ENCODE measurements at regions not wholly inside any gene's neighbourhood (a gene's known extent, or its start where the extent isn't known, plus 50 kb on each side); places are given as distances from the start of the nearest gene placed in this dataset.

- no peak for DNase-seq (ENCODE audit: low read depth)
These were observed 142.5 kb downstream of the LACC1 start for GRCh38 chr13:44022196-44022595.

DNA sequence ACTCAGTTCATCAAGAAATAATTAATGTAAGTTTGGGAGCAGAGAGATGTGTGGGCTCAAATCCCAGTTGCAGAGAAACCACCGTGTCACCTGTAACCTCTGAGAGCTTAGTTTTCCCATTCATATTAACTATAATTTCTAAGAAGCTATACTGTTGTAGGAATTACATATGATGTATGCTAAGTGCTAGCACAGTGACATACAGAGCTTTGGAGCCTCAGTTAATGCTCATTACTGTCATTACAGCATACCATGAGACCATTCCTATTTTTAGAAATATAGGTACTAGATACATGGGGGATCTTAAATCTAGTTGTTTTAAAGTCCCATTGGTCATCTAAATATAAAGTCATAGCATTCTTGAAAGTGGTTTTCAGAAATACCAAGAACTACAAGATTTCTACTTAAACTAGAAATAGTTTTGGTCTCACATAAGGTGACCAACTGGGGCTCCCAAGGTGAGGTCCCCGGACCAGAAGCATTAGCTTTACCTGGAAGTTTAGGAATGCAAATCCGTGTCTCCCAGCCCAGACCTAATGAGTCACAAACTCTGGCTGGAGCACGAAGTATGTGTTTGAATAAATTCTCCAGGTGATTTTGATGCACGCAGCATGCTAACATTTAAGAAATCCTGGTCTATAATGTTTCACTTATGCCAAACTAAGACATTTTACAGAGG lies 144.6 kb downstream of the LACC1 start:
- DNase-seq (ENCODE audit: low read depth), result no peak

DNA sequence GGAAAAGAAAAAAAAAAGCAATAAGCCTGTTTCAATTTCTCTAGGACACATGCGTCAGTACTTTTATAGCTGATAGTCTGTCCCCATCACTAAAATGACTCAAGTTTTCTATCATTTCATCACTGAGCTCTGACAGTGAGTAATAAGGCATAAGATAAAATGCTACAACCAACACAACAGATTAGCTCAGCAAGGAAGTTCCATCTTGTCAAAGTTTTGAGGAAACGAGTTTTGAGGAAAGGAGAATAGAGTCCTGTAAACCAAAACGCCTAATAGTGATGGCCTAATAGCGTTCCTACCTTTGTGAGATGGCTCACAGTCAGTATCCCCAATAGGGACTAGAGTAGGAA lies 145.1 kb downstream of the LACC1 start:
- no peak for DNase-seq (ENCODE audit: low read depth)

DNA sequence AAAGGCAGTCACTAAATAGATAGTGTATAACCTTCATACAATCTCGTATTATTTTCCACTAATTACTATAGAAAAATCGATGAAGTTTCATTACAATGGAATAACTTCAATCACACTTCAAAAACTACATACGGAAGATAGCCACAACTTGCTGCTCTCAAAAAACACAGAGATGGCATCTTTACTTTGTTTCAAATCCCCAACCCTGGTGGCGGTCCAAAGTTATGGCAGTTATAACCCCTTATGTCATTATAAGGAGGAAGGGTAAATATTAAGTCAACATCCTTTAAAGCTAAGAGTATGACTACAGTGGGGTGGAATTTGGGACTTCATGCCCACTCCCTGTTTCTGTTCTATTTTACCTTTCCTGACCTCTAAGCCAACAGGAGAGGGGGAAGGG lies 146.5 kb downstream of the LACC1 start:
- DNase-seq (ENCODE audit: low read depth), result no peak

DNA sequence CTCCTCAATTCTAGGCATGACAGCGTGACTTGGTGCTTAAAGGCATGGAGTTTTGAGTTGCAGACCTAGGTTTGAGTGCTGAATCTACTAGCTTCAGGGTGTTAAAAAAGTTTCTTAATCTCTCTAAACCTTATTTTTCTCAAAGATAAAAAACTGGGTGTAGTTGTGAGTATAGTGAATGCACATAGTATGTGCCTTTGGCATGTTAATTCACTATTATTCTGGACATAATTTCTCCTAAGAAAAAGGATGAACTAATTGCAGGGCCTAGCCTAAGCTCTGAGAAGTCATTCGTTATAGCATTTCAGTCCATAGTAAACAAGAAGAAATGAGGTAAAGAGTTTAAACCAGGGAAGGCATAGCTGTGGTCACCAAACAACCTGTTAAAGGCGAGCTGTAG lies 149.0 kb downstream of the LACC1 start:
- no peak for DNase-seq (ENCODE audit: low read depth)

DNA sequence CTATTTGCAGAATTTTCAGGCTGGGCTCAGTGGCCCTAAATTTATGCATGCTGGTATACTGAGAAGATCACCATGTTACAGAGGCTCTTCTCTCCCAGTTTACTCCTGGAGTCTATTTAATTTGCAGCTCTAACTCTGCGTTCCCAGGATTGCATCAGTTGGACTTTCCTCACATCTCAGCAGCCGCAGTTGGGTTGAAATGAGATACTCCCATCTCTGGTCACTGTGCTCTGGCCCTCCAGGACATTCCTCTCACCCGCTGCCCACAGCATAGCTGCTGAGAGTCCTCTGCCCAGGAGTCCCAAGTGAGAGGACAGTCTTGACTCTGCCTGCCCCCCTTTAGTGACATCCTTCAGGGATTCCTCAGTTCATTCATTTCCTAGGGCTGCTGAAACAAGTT lies 150.9 kb downstream of the LACC1 start:
- no peak for DNase-seq (ENCODE audit: low read depth)

GRCh38 chr13:44031555-44031954 lies 151.9 kb downstream of the LACC1 start:
- no peak for DNase-seq (ENCODE audit: low read depth)

DNA sequence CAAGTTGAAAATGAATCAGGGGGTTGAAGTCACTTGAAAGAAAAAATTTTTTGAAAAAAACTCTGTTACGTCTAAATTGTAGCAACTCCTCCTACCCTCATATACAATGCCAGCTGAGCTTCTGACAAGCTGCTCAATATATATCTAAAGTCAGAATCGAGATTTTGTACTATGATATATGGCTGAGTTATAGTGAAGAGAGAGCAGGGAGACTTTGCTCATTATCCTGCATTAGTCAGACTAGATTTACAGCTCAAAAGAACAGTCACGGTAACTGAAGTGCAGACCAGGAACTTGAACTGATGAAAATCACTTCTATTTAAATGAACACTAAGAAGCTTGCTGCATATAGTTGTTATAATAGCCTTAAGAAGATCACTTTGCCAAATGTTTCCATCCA lies 153.1 kb downstream of the LACC1 start:
- no peak for DNase-seq (ENCODE audit: low read depth)

DNA sequence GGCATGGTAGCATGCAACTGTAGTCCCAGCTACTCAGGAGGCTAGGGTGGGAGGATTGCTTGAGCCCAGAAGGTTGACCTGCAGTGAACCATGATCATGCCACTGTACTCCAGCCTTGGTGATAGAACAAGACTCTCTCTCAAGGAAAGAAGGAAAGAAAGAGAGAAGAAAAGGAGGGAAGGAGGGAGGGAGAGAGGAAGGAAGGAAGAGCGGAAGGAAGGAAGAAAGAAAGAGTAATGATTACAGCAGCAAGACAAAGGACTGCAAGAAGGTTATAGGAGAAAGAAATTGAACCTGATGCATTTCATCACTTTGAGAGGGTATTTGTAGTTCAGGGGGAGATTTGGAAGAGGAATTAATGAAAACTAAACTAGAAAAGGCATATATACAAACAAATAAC lies 155.7 kb downstream of the LACC1 start:
- DNase-seq (ENCODE audit: low read depth), result no peak

- no peak for DNase-seq (ENCODE audit: low read depth)
These were observed 160.5 kb downstream of the LACC1 start for GRCh38 chr13:44040070-44040817.

DNA sequence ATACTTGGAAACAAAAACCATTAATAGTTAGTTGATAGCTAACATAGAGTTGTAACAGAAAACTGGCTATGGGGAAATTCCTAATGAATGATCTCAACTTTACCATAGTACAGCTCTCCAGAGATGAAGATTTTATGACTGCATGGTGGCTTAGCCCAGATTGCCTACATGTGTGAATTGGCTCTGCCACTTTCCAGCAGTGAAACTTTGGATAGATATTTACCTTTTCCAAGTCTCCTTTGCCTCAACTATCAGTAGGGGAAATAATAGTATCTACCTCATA lies 161.1 kb downstream of the LACC1 start:
- no peak for DNase-seq (ENCODE audit: low read depth)

GRCh38 chr13:44044547-44045179 lies 165.0 kb downstream of the LACC1 start:
- no peak for DNase-seq (ENCODE audit: low read depth)

- DNase-seq (ENCODE audit: low read depth), result no peak
These were observed 165.5 kb downstream of the LACC1 start for GRCh38 chr13:44045180-44045562.

- no peak for DNase-seq (ENCODE audit: low read depth)
These were observed 166.7 kb downstream of the LACC1 start for GRCh38 chr13:44046428-44046827.

GRCh38 chr13:44048326-44048725 lies 168.6 kb downstream of the LACC1 start:
- no peak for DNase-seq (ENCODE audit: low read depth)

DNA sequence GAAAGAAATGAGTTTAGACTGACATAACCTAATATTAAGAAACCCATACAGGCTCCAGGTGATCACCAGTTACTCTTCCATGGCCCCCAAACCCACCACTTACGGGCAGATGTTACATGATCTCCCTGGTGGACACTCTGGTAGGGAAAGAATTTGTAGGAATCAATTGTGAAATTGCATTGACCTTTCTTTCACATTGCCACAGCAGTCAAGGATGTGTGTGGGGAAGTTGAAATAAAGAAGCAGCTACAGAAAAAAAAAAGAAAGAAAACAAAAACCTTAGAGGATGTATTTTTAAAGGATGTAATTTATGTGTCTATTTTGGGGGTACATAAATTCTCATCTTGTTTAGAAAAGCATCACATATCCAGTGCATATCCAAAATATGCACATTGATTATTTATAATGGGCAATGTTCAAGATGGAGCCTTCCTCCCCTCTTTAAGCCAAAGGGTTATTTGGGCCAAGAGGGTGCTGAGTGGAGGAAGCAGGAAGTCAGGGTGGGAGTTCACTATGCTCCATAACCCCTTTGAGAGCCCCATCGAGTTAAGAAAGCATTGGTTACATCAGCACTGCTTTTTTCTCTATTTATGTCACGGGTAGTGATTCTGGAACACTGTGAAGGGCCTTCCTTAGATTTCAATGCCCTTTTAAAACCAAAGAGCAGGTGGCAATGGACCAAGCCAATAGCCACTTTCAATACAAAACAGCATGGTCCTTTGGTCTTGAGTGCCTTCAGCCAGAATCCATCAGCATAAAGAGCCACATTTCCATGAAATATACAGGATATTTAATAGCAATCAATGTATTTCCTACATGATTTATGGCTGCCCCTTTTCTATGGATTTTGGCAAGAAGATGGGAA lies 169.6 kb downstream of the LACC1 start:
- no peak for DNase-seq (ENCODE audit: low read depth)

GRCh38 chr13:44050450-44051063 lies 170.9 kb downstream of the LACC1 start:
- no peak for DNase-seq (ENCODE audit: low read depth)

DNA sequence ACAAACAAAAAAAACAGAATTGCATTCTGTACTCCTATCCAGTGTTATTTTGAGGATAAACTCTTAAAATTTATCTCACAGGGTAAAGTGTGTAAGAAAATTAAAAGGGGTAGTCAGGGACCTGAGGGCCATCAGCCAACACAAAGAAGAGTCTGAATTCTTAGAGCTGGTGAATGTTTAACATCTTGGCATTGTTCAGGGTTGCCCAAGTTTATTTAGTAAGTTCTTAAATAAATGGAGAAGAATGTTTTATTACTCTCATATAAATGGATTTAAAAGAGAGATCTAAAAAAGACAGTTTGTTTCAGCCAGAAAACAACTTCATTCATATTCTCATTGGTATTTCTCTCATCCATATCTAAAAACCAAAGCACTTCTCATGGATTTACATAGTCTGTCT lies 171.7 kb downstream of the LACC1 start:
- no peak for DNase-seq (ENCODE audit: low read depth)

GRCh38 chr13:44051918-44052675 lies 172.4 kb downstream of the LACC1 start:
- no peak for DNase-seq (ENCODE audit: low read depth)

- no peak for DNase-seq (ENCODE audit: low read depth)
These were observed 173.1 kb downstream of the LACC1 start for GRCh38 chr13:44052780-44053184.

DNA sequence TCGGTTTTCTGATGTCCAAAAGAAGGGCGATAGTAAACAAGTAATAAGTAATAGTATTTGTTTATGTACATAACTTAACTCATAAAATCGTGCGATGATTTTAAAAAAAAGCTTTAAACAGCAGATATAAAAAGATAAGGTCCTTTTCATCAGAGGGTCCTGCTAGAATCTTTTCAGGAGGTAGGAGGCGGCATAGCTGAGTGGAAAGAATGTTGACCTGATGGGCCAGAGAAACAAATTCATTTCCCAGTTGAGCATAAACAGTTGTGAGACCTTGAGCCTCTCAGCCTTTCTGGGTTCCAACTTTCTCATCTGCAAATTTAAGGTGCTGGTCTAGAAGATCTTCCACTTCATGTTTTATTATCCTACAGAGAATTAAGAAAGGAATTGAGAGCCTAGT lies 173.5 kb downstream of the LACC1 start:
- DNase-seq (ENCODE audit: low read depth), result no peak

GRCh38 chr13:44054525-44054924 lies 174.8 kb downstream of the LACC1 start:
- DNase-seq (ENCODE audit: low read depth), result no peak
